ENCODE measurements at regions not wholly inside any gene's neighbourhood (a gene's known extent, or its start where the extent isn't known, plus 50 kb on each side); places are given as distances from the start of the nearest gene placed in this dataset.

DNA sequence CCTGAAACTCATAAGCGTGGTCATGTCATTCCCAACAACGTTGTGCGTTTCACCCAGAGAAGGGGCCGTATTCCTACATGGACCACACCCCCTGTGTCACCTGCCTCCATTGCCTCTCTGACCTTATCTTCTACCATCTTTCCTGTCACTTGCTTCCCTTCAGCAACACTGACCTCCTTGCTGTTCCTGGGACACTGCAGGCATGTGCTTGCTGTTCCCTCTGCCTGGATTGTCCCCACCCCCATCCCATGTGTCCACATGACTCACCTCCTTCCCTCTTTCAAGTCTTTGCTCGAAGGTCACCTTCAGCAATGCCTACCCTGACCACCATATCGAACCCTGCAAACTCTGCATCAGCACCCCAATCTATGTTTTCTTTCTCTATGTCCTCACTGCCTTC, 133.2 kb upstream of the ZNF618 start:
- DNase-seq = no peak

DNA sequence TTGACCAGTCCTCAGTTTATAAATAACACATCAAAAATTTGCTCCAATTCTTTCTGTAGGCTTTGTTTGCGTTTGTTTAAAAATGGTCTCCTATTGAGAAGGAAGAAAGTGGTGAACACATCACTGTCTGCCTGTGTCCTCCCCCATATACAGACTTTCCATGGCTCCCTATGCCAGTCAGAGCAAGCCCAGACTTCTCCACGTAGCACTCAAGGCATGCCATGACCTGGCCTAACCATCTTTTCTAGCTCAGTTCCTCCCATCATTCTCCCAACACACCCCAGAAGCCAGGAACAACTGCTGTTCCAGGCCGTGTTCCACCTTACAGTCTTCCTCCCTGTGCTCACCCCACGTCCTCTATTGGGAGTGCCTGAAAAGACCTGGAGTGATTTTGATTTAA, 129.6 kb upstream of the ZNF618 start:
- no peak for DNase-seq

DNA sequence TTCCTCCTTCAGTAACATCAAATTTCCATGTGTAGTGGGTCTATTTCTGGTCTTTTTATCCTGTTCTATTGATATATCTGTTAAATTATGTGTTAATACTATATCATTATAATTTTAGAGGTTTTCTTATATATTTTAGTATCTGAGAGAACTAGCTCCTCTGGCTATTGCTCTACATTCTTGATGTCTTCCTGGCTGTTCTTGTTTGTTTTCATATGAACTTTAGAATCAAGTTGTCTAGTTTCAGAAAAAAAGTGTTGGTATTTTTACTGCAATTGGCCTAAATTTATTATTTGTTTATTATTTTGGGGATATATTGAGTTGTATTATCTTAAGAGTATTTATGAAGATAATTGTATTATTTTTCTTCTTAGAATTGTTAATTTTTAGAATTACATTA, 128.0 kb upstream of the ZNF618 start:
- no peak for DNase-seq

DNA sequence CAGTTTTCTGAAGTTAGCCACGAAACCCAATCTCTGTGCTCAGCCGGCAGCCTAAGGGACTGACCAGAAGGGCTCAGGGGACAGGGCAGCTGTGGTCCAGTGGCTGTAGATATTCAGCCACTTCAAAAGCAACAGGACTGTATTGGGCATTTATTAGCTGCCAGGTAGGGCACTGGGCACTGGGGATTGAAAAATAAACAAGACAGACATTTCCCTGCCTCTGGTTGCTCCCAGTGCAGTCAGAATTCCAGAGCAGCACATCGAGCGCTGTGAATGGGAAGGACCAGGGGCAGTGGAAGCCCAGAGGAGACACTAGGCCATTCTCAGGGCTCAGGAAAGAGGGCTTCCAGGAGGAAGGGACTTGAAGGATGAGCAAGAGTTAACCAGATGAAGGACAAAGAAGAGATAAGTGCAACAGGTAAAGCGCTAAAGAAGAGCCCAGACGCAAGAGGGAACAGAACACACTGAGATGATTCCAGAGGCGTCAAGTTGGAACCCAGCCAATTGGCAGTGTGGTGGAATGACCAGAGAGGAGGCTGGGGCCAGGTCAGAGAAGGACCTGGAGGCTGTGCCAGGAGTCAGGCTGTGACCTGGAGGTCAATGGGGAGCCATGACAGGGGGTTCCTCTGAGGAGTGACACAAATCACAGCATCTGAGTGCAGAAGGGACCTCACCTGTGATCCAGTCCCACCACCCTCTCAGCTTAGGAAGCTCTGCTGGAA, 122.5 kb upstream of the ZNF618 start:
- DNase-seq = no peak

DNA sequence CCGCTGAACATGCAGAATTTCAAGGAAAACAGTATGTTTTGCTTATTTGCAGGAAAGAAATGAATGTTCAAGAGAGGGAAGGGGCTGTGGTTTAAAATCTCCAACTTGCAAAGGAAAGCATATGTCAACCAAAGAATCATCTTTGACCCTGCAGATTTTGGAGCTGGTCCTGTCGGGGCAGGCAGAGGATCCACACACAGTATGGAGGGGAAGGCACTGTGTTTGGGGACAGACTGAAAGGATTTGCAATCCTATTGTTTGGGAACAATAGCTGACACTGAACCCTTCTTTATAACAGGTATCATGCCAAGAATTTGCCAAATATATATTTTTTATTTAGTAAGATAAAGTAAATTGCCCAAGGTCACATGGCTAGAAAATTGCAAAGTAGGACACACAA, 121.4 kb upstream of the ZNF618 start:
- no peak for DNase-seq

DNA sequence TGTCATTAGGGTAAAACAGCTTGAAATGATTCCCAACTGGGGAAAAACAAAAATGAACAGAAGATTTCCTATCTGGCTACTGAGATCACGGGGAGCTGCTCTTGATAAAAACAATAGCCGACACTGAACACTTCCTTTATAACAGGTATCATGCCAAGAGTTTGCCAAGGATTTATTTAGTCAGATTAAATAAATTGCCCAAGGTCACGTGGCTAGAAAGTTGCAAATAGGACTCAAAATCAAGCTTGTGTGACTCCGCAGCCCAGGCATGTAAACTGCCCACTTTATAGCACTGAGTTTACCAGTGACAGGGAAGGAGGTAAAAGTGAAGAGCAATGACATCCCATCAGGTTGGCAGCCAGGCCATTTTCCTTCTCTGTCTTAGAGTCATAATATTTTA, 120.7 kb upstream of the ZNF618 start:
- DNase-seq = no peak

DNA sequence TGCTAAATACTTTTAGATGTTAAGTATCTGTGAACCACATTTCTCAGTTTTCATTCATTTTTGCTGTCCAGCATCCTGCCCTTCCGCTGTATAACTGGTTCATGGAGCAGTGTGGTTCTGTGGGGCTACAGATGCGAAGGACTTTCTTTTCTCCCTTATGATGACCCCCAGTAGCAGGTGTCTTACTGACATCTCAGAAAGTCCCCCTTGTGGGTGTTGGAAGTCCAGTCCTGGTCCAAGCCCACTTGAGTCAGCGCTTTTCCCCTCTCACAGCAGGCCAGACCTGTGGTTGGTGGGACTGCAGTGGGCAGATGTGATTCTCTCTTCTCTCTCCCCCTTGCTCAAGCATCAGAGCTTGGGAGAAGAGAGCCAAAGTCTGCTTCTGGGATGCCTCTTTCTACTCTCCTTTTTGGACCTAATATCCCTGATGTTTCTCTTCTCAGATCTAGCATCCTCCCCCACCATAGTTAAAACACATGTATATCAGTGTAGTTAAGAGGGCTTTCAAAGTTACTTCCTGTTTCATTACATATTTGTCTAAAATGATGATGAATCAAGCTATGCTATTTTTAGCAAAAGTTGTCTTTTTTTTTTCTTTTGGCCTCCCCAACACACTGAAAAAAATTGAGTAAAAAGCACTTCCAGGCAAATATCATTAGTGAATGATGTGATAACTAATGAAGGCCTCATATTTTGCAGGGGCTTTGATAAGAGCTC, 119.5 kb upstream of the ZNF618 start:
- no peak for DNase-seq

DNA sequence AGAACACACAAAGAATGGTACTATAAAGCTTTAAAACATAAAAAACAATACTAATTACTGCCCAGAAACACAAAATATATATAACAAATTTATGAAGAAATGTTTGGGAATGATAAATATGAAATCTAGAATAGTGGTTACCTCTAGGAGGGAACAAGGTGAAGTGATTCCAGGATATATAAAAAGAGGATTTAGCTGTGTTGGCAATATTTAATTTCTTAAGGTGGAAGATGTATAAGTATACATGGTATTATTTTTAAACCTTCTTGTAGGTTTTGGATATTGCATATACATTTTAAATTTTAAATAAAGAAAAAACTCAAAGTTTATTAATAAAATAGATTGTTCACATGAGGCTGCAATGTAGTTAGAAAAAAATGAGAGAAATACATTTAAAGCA, 112.7 kb upstream of the ZNF618 start:
- no peak for DNase-seq

DNA sequence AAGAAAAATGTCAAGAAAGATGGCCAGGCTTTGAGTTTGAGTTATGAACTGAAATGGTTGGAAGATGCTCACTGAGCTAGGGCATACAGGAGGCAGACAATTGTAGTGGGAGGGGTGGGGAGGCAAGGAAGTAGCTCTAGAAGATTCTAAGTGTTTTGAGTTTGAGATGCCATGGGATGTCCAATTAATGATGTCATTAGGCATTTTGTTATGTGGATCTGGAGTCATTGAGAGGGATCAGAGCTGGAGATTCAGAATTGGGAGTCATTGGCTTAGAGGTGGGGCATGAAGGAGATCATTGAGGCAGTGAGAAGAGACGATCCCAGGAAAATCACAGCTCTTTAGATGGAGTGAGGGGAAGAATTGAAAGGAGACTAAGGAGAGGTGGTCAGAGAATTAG, 111.5 kb upstream of the ZNF618 start:
- DNase-seq = no peak

DNA sequence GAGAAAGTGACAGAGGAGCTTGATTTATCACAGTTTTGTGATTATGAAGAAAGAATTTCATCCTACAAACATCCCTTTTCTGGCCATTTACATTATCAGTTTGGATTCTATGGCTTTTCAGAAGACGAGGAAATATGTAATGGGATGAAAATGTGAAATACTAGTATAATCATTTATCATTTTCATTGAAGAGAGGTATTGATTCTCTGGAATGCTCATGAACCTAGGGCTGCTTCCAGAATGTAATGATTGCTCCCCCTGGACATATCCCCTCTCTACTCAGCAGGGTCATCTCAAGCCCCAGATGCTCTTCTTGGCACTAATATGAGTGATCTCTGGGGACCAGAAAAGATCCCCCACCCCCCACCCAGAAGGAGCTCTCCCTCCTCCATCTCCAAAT, 106.7 kb upstream of the ZNF618 start:
- no peak for DNase-seq

DNA sequence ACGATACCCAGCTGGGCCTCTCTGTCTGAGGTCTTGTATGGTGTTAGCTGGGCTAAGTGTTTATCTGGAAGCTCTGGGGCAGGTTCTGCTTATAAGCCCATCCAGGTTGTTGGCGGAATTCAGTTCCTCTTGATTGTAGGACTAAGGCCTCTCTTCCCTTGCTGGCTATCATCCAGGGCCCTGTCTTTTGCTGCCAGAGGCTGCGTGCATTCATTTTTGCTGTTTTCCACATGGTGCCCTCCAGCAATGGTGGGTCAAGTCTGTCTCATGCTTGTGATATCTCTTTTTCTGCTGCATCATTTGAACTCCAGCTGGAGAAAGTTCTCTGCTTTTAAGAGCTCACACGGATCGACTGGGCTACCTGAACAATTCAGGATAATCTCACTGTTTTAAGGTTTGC, 105.7 kb upstream of the ZNF618 start:
- DNase-seq = no peak

DNA sequence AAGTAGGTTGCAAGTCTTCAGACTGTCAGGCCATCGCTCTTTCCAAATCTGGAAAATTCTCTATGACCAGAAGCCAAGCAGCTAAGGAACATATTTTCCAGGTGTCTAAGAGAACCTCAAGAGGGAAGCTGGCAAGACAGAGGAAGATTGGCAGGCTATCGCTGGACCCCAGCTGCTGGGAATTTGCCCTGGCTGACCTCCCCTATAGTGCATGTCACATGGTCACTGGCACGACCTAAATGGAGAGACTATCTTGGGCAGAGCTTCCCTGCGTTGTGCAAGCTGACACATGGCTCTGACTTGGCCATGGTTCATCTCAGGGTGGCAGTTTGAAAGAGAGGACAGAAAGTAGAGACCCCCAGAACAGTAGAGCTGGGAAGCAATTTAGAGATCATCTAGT, 104.9 kb upstream of the ZNF618 start:
- no peak for DNase-seq

DNA sequence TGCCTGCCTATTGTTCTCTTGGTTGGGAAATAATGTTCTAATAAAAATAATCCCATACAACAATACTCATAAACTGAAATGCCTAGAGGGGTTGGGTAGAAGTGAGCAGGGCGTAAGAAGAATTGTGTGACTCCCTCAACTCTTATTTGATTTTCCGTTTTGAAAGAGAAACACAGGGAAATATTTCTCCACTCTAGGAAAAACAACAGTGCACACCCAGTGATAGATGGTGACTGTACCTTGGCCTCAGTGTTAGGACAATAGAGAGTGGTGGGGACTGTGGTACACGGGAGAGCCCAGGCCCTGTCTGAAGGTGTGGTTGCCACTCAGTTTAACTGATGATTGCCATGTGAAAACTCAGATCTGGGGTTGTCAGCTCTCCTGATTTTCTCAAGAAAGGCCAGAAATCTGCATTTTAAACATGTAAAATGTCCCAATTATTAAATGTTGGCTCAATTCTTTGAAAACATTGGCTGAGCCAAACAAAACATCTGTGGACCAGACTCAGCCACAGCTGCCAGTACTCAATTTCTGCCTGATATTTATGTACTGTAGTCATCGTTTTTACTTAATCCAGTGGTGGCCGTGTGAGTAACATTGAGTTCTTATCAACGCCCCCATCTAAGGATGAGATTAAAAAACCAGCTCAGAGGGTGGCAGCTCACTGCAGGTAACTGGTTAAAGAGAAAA, 103.8 kb upstream of the ZNF618 start:
- no peak for DNase-seq

DNA sequence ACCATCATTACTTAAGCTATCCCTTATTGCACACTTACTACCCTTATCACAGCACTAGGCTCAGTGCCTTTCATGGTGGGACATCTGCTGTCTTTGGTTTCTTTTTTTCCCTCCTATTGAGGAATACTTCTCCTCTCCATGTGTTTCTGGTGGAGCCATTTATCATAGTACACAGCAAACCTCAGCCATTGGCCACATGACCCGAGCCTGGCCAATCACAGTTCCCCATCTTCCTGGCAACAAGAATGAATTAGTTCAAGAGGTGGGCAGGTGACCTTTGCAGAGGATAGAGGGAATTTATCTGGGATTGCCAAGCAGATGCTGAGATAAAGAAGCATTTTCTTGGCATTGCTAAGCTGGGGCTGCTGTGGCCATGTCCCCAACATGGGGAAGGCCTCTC, 101.1 kb upstream of the ZNF618 start:
- no peak for DNase-seq

DNA sequence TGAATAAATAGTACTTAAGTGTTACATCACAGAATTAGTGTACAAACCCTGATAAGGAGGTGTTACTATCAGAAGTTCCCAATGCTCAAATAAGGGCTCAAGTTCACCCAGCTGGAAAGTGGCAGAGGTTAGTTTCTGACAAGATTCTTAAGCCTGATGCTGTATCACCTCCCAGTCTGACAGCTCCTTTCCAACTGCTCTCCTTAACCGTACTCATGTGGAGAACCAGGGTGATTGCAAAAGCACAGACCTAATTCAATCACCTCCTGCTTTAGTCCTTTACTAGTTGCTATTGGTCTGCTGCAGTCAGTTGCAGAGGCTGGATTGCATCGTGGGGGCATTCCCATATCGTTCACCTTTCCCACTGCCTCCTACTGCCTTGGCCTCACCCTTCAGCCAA, 100.4 kb upstream of the ZNF618 start:
- DNase-seq = no peak

DNA sequence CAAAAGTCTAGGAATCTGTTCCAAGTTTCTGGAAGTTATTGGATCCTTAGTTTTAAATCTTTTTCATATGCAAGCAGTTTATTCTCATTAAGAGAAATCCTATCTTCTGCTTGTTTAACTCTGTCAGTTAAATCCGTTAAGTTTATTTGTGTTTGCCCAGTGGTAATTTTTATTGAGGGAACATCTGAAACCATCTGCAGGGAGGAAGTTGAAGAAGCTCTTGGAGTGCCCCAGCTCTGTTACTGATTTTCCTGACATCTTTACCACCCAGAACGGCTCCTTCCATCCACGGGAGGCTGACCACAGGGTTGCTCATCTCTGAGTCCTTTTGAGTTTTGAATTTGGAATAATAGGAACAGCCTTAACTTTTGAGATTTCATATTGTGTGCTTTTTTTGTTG, 99.9 kb upstream of the ZNF618 start:
- no peak for DNase-seq

DNA sequence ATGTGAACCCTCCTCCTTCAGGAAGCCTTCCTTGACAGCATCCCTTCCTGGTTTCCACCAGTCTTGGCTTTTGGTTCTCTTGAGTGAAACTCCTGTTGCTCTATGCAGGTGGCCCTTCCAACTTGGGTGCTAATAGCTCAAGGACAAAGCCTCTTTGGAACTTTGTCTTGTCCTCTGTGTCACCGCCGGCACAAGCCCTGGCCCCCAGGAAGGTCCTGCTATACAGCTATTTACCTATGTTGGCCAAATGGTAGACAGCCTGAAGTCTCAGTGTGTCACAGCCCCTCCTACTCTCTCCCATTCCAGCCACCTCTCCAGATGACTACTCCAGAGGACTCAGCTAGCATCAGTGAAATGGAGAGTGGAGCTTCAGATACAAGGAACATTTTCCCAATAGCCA, 94.7 kb upstream of the ZNF618 start:
- DNase-seq = no peak

DNA sequence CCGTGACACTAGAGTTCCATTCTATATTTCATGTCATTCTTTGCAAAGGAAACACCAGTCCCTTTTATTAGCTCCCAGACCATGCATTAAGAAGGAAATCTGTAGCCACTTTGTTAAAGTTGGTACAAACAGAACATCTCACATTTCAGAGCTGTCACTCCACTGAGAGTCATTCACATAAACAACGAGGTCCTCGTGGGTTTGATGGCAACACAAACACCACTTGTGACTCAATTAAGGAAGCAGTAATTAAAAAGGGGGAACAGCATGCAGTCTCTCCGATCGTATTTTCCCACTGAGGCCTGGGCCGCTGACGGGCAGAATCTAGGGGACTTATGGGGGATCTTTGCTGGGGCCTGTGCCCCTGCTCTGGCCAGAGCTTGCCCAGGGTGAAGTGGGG, 94.2 kb upstream of the ZNF618 start:
- DNase-seq = no peak

DNA sequence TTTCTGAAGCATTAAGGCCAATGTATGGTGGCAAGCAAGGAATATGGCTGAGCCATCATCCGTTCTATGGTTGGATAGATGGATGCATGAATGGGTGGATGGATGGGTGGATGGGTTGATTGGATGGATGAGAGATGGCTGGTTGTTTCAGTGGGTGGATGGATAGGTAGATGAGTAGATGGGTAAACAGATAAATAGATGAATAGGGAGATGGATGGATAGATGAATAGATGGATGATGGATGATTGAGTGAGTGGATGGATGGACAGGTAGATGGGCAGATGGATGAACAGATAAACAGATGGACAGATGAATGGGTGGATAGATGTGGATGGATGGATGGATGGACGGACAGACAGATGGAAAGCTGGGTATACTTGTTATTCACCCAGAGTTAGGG, 92.6 kb upstream of the ZNF618 start:
- DNase-seq = no peak

DNA sequence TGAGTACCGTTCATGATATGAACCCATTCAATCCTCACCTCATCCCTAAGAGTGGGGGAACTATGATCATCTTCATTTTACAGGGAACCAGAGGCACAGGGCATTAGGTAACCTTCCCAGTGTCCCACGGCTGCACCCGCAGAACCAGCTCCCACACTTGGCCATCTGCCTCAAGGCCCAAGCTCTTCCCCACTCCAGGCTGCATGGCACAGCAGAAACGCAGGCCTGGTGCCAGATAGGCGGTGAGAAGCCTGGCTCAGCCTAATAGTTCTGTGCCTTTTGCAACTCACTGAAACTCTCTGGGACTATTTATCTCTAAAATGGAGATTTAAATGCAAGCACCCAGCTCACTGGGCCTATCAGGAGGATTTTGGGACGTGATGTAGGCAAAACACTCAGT, 90.8 kb upstream of the ZNF618 start:
- no peak for DNase-seq

DNA sequence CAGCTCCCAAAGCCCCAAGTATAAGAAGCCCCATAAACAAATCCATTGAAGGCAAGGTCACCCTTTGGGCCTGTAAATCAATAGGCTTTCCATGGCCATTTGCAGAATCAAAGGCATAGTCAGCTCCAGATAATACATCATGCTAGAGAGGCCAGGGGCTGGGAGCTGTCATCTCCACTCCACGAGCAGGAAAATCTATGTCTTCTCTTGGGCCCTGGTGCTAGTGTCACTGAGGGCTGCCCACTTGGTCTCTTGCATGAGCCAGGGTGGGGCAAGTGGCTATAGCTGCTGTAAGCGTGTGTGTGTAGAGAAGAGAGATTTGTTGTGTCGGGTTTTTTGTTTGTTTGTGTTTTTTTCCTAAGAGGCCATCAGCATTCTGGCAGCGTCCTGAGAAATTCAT, 90.0 kb upstream of the ZNF618 start:
- DNase-seq = no peak

DNA sequence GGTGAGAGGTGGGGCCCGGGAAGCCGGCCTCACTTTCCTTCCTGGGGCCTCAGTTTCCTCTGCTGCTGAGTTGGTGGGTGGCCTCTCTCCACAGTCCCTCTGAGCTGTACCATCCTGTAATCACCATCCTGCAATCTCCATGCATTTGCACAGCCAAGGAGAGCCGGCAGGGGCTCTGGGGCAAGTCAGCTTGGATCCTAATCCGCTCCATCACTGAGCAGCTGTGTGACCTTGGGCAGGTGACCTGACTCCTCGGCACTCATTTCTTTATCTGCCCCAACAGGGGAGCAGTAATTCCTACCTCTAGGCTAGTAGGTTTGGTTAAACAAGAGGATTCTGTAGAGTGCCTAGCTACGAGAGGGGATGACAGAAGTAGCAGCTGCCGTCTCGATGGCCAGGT, 88.2 kb upstream of the ZNF618 start:
- DNase-seq = no peak

DNA sequence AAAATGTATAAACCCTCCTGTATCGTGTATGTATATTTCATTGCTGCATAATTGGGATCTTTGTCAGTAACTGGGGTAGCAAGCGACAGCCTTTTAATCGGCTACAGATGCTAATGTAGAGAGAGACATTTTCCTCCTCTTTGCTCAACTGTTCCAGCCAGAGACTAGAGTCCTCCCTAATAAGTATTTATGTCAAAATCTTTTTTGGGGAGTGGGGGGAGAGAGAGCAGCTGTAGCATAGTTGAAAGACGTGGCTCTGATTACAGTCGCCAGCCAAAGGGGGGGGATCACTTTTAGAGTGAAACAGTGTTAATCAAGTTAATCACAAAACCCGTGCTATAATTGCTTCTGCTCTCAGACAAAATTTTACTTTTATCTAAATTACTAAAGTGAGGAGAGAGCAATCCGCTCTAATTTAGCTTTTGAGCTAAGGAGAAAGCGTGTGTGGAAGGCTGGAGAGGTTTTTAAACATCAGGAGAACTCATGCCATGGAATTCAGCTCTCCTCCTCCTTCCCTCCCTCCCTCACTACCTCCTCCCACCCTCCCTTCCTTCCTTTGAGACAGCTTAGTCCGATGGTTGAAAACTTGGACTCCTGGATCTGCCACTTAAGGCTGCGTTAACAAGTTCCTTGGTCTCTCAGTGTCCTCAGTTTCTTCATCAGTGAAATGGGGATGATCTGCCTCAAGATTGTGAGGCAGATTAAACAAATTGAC, 87.3 kb upstream of the ZNF618 start:
- DNase-seq = no peak

DNA sequence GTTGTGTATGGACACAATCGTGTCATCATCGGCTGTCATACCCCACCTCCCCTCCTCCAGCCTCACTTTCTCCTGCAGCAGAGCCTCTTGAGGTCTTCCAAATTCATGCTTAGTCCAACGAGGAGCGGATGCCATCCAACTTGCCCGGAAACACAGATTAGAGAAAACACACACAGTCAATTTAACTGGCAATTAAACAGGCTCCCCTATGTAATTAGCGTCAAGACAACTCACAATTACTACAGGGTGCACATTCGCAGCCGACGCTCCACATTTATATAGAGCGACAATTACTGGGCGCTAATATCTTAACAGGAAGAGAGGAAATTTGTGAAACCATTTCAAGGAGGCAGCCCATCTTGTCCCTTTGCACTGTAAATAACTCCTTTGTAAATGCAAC, 86.0 kb upstream of the ZNF618 start:
- no peak for DNase-seq

Measured in CD4-positive, alpha-beta T cell treated with Interleukin-4 for 4 hours (primary cell).